ENCODE measurements at regions not wholly inside any gene's neighbourhood (a gene's known extent, or its start where the extent isn't known, plus 50 kb on each side); places are given as distances from the start of the nearest gene placed in this dataset.

- Mint-ChIP-seq H3K27ac (no peak overlapping the region), H3K36me3 (no peaks in the 10 kb centered on the region)
- TF ChIP-seq, protein P1, sequence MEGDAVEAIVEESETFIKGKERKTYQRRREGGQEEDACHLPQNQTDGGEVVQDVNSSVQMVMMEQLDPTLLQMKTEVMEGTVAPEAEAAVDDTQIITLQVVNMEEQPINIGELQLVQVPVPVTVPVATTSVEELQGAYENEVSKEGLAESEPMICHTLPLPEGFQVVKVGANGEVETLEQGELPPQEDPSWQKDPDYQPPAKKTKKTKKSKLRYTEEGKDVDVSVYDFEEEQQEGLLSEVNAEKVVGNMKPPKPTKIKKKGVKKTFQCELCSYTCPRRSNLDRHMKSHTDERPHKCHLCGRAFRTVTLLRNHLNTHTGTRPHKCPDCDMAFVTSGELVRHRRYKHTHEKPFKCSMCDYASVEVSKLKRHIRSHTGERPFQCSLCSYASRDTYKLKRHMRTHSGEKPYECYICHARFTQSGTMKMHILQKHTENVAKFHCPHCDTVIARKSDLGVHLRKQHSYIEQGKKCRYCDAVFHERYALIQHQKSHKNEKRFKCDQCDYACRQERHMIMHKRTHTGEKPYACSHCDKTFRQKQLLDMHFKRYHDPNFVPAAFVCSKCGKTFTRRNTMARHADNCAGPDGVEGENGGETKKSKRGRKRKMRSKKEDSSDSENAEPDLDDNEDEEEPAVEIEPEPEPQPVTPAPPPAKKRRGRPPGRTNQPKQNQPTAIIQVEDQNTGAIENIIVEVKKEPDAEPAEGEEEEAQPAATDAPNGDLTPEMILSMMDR (IDR thresholded peaks at IDR 0.05): no peak
- TF ChIP-seq EZH2 (IDR thresholded peaks at IDR 0.05) (no peak), EZH2phosphoT487 (IDR thresholded peaks at IDR 0.05) (no peak)
Measured at GRCh38 chr4:166673911-166674310, 560.4 kb downstream of the SPOCK3 start.

DNA sequence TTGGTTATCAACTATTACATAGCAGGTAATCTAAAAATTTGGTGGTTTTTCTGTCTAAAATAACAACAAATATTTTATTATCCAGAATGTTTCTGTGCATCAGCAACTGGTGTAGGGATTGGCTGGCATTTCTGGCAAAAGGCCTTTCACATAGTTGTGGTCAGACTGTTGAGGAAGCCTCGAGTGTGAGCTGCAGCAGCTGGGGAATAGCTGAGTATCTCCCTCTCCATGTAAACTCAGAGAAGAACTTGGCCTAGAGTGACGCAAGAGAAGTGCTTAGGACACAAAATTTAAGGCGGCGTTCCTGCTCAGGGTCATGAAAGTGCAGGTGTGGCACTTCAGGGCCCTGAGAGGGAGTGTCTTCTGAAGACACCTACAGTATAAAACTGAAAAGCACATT lies 558.9 kb downstream of the SPOCK3 start:
- Histone ChIP-seq H3K27me3 (no peaks in the 10 kb centered on the region), H3K79me2 (ENCODE audit: low read depth) (no peaks in the 10 kb centered on the region), H3K27ac (no peak overlapping the region), H3K4me1 (no peaks in the 10 kb centered on the region), H4K20me1 (ENCODE audit: low read depth) (no peaks in the 10 kb centered on the region), H3K9me3 (ENCODE audit: low read depth) (no peaks in the 10 kb centered on the region), H3K9ac (no peak overlapping the region), H3K4me2 (no peak overlapping the region), H2AFZ (replicated peaks) (no peak overlapping the region), H3K36me3 (no peaks in the 10 kb centered on the region), H3K4me3 (no peak overlapping the region), H3F3A (ENCODE audit: low read depth) (no peaks in the 10 kb centered on the region)
- Mint-ChIP-seq H3K27ac (no peak overlapping the region), H3K27me3 (ENCODE audit: insufficient read depth, low read depth) (no peaks in the 10 kb centered on the region), H3K4me3 (no peak overlapping the region), H3K36me3 (no peaks in the 10 kb centered on the region), H3K9me3 (no peaks in the 10 kb centered on the region), H3K4me1 (no peaks in the 10 kb centered on the region)
- DNase-seq (ENCODE audit: low spot score): no peak
- TF ChIP-seq EZH2phosphoT487 (IDR thresholded peaks at IDR 0.05): no peak
- TF ChIP-seq EZH2 (IDR thresholded peaks at IDR 0.05): no peak
- TF ChIP-seq, protein P1 (IDR thresholded peaks at IDR 0.05): no peak

More at GRCh38 chr4:166673911-166674310, 560.4 kb downstream of the SPOCK3 start:
- Mint-ChIP-seq H3K9me3 (no peaks in the 10 kb centered on the region), H3K4me3 (no peak overlapping the region), H3K4me1 (no peaks in the 10 kb centered on the region), H3K27me3 (ENCODE audit: insufficient read depth, low read depth) (no peaks in the 10 kb centered on the region)
- H3K27me3 ChIP-seq: no peaks in the 10 kb centered on the region
- DNase-seq (ENCODE audit: low spot score): no peak
- no peak overlapping the region for H3K27ac ChIP-seq
- no peaks in the 10 kb centered on the region for H4K20me1 ChIP-seq (ENCODE audit: low read depth)
- no peaks in the 10 kb centered on the region for H3K36me3 ChIP-seq
- H3K9ac ChIP-seq: no peak overlapping the region
- H3K4me2 ChIP-seq: no peak overlapping the region
- no peak overlapping the region for H3K4me3 ChIP-seq
- no peaks in the 10 kb centered on the region for H3K9me3 ChIP-seq (ENCODE audit: low read depth)
- H3F3A ChIP-seq (ENCODE audit: low read depth): no peaks in the 10 kb centered on the region
- H3K4me1 ChIP-seq: no peaks in the 10 kb centered on the region
- H2AFZ ChIP-seq (replicated peaks): no peak overlapping the region
- H3K79me2 ChIP-seq (ENCODE audit: low read depth): no peaks in the 10 kb centered on the region

DNA sequence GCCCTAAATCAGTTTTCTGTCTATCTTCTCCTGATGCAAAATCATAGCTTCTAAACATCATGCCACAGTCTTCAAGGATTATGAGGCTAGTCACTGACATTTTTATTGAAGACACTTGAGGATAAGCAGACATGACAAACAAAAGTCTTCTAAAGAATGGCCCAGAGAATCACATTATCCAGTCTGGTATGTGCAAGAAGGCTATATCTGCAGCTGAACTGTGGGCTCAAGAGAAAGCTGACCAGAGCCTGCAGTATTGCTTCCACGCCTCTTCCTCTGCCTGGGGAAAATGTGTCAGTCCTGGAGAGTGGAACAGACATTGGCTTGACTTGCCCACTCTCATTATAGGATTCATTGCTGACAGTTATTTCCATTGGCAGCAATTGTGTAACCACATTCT lies 553.5 kb downstream of the SPOCK3 start:
- Histone ChIP-seq H3K27ac (no peak overlapping the region), H2AFZ (replicated peaks) (no peak overlapping the region), H3K9ac (no peak overlapping the region), H3K4me3 (no peak overlapping the region), H3K4me2 (no peak overlapping the region), H3F3A (ENCODE audit: low read depth) (no peaks in the 10 kb centered on the region), H3K79me2 (ENCODE audit: low read depth) (no peaks in the 10 kb centered on the region), H3K4me1 (no peaks in the 10 kb centered on the region), H4K20me1 (ENCODE audit: low read depth) (no peaks in the 10 kb centered on the region), H3K27me3 (no peaks in the 10 kb centered on the region), H3K9me3 (ENCODE audit: low read depth) (no peaks in the 10 kb centered on the region), H3K36me3 (no peaks in the 10 kb centered on the region)
- H3K36me3 Mint-ChIP-seq: no peaks in the 10 kb centered on the region
- DNase-seq (ENCODE audit: low spot score): no peak
- TF ChIP-seq, protein P1 (IDR thresholded peaks at IDR 0.05): no peak
- TF ChIP-seq EZH2phosphoT487 (IDR thresholded peaks at IDR 0.05) (no peak), EZH2 (IDR thresholded peaks at IDR 0.05) (no peak)
- H3K4me3 Mint-ChIP-seq: no peak overlapping the region
- H3K4me1 Mint-ChIP-seq: no peaks in the 10 kb centered on the region
- H3K27me3 Mint-ChIP-seq (ENCODE audit: insufficient read depth, low read depth): no peaks in the 10 kb centered on the region
- no peak overlapping the region for H3K27ac Mint-ChIP-seq
- no peaks in the 10 kb centered on the region for H3K9me3 Mint-ChIP-seq
